Suppressor macrophage treated with lipopolysaccharide for 1 hour (primary cell): ENCODE measurements at regions not wholly inside any gene's neighbourhood (a gene's known extent, or its start where the extent isn't known, plus 50 kb on each side); places are given as distances from the start of the nearest gene placed in this dataset.
A peak's percentile ranks its signal among the peaks of the same experiment; 100 is the strongest.

Source experiments
- DNase-seq, 3 donors: peaks; one replicate each; pipeline ENCODE4 v3.0.0-alpha.2; 2020 to 2022

GRCh38 chr20:24165301-24166122 is 176.9 kb upstream of the GGTLC1 start:
- no peak for DNase-seq

- DNase-seq: peak in 1 of 3 donors; percentile 24
These were observed 175.8 kb upstream of the GGTLC1 start for GRCh38 chr20:24164360-24164759.

- no peak for DNase-seq
These were observed 174.9 kb upstream of the GGTLC1 start for GRCh38 chr20:24163506-24163905.

- DNase-seq: peak; percentile 44 to 66 (median 48)
These were observed 172.1 kb upstream of the GGTLC1 start for GRCh38 chr20:24160563-24161281.

- no peak for DNase-seq
These were observed 169.7 kb upstream of the GGTLC1 start for GRCh38 chr20:24158281-24158680.

- DNase-seq: peak in 2 of 3 donors; percentile 25 to 28
These were observed 168.6 kb upstream of the GGTLC1 start for GRCh38 chr20:24157213-24157612.

- no peak for DNase-seq
These were observed 164.8 kb upstream of the GGTLC1 start for GRCh38 chr20:24153101-24154040.

GRCh38 chr20:24151621-24152294 is 163.2 kb upstream of the GGTLC1 start:
- no peak for DNase-seq

GRCh38 chr20:24150406-24150805 is 161.8 kb upstream of the GGTLC1 start:
- DNase-seq: no peak

- peak in 2 of 3 donors; percentile 10 to 29 for DNase-seq
These were observed 161.3 kb upstream of the GGTLC1 start for GRCh38 chr20:24149881-24150307.

- DNase-seq: peak in 1 of 3 donors; percentile 11
These were observed 160.6 kb upstream of the GGTLC1 start for GRCh38 chr20:24149175-24149574.

GRCh38 chr20:24148372-24148771 is 159.8 kb upstream of the GGTLC1 start:
- peak; percentile 54 to 67 (median 65) for DNase-seq

- no peak for DNase-seq
These were observed 159.4 kb upstream of the GGTLC1 start for GRCh38 chr20:24147961-24148360.

GRCh38 chr20:24147479-24147878 is 158.9 kb upstream of the GGTLC1 start:
- DNase-seq: no peak

GRCh38 chr20:24146231-24146634 is 157.7 kb upstream of the GGTLC1 start:
- DNase-seq: no peak

GRCh38 chr20:24144371-24144770 is 155.8 kb upstream of the GGTLC1 start:
- no peak for DNase-seq

GRCh38 chr20:24141111-24141510 is 152.5 kb upstream of the GGTLC1 start:
- DNase-seq: no peak

GRCh38 chr20:24139846-24140245 is 151.3 kb upstream of the GGTLC1 start:
- no peak for DNase-seq

- no peak for DNase-seq
These were observed 150.4 kb upstream of the GGTLC1 start for GRCh38 chr20:24138951-24139350.

- no peak for DNase-seq
These were observed 149.7 kb upstream of the GGTLC1 start for GRCh38 chr20:24138196-24138857.

GRCh38 chr20:24136659-24137246 is 148.2 kb upstream of the GGTLC1 start:
- DNase-seq: peak in 1 of 3 donors; percentile 16
